ENCODE measurements at regions not wholly inside any gene's neighbourhood (a gene's known extent, or its start where the extent isn't known, plus 50 kb on each side); places are given as distances from the start of the nearest gene placed in this dataset.
"Not testable (repeated sequence)": the region's sequence is repeated elsewhere in the genome, so short reads cannot be mapped to it uniquely, and the experiment has no call there.

DNA sequence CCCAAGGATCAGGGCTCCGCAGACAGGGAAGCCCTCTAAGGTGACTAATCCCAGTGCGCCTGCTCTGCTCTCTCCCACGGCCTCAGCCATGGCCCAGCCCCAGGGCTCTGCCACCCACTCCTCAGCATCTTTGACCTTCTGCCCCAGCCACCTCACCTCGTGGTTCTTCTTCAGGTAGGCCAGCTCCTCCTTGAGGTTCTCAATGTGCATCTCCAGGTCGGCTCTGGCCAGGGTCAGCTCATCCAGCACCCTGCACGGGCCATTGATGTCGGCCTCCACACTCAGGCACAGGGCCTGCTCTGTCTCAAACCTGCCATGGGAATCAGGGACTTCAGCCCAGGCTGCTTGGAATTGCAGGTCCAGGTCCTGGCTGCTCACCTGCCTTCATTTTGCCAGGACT is 128.4 kb downstream of the TNFRSF13B start:
- DNase-seq (ENCODE audit: low spot score), result not testable (repeated sequence)

- DNase-seq (ENCODE audit: low spot score), result not testable (repeated sequence)
Observed at GRCh38 chr17:16842346-16842745, 129.6 kb downstream of the TNFRSF13B start.

DNA sequence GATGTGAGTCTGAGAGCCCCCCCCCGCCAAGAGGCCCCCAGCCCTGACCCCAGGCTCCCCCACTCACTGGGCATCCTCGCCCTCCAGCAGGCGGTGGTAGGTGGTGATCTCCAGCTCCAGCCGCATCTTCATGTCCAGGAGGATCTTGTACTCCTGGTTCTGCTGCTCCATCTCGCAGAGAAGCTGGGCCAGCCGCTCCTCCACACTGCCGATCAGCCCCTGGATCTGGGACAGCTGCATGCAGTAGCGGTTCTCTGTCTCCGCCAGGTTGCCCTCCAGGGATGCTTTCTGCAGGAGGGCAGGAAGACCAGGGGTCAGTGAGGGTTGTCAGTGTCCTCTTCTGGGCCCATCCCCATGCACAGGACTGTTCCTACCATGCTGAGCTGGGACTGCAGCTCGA is 130.0 kb downstream of the TNFRSF13B start:
- DNase-seq (ENCODE audit: low spot score), result not testable (repeated sequence)

GRCh38 chr17:16840219-16840618 is 131.7 kb downstream of the TNFRSF13B start:
- not testable (repeated sequence) for DNase-seq (ENCODE audit: low spot score)

- not testable (repeated sequence) for DNase-seq (ENCODE audit: low spot score)
Observed at GRCh38 chr17:16839242-16840175, 132.4 kb downstream of the TNFRSF13B start.

DNA sequence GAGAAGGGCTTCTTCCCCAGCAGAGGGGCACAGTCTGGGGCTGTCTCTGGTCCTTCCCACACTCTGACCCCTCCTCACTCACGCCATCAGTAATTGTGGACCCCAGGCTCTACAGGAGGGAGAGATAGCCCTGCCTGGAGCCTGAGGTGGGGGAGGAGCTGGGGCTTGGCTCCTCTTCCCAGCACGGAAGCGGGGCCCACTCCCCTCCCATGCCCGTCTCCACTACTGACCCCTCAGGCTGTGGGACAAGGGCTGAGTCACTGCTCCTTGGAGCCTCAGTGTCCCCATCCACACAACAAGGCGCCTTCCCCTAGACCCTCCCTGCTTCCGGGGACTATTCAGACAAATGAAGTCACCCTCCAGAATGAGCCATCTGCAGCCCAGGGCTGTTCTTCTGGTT is 133.1 kb downstream of the TNFRSF13B start:
- not testable (repeated sequence) for DNase-seq (ENCODE audit: low spot score)

DNA sequence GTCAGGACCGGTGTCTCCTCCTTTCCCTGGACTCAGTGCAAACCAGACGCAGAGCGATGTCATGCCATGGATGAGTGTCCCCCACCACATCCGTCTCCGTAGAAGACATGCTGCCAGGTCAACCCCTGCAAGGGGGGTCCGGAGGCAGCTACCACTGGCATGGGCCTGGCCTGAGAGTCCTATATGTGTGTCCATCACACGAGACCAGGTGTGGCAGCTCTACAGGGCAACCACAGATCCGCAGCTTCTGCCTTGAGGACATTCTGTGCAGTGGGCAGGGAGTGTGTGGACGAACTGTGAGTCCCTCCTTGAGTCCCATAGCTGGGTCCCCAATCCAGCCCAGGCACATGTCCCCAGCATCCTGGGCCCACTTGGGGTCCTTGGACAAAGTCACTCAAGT is 133.6 kb downstream of the TNFRSF13B start:
- not testable (repeated sequence) for DNase-seq (ENCODE audit: low spot score)

DNA sequence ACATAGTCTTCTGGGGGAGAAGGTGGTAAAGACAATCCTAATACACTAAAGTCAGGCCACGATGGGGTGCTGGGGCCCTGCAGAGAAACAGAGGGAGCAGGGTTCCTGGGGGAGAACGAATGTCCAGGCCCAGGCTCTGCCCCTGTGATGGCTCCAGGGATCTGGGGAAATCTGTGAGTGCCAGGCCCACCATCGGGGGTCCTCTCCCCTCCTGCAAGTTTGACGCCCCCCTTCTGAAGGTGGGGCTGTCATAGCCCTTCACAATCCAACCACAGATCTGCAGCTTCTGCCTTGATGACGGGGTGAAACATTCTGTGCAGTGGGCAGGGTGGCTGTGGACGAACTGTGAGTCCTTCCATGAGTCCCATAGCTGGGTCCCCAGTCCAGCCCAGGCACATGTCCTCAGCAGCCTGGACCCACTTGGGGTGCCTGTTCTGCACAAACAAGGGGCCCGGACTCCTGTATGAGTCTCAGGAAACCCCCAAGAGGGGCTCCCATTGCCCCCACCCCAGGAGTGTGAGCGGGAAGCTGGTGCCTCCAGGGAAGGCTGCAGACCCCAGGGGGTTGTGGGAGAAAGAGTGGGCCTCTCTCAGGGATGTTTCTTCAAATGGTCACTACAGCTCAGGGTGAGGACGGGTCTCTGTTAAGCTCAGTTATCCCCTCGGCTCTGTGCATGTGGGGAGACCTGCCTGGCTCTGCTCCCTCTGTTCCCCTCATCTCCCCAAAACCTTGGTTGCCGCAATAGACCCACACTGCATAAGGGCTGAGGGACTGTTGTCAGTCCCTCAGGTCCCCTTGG is 134.3 kb downstream of the TNFRSF13B start:
- DNase-seq (ENCODE audit: low spot score), result not testable (repeated sequence)

GRCh38 chr17:16836315-16836915 is 135.5 kb downstream of the TNFRSF13B start:
- not testable (repeated sequence) for DNase-seq (ENCODE audit: low spot score)

DNA sequence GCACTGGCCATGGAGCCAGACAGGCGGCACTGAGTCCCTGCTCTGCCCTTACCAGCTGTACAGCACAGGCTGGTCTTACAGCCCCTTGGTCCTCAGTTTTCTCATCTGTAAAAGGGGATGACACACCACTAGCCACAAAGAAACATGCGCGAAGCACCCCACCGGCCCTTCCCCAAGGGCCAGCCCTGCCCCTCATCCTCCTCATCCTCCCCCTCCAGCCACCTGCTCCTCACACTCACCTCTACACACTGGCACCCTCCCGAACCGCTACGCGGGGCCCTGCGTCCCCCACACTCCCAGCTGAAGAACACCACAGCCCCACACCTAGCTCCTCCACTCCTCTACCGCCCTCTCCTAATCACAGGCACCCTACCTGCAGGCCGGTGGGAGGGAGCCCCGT is 138.4 kb downstream of the TNFRSF13B start:
- DNase-seq (ENCODE audit: low spot score), result not testable (repeated sequence)

DNA sequence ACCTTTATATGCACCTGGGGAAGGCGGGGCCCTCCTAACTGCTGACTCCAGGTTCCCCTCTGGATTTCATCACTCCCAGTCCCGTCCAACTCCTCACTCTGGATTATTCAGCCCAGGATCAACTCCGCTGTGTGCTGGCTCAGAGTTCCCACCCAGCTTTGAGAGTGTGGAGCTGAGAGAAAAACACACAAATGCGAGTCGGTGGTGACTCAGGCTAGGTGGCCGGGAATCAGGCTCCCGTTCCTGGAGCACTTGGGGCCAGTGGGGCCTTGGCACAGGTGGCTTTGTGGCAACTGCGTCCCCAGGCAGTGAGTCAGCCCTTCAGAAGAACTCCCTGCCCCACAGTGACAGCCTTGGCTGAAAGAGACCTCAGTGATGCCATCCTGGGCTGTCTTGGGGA is 139.1 kb downstream of the TNFRSF13B start:
- not testable (repeated sequence) for DNase-seq (ENCODE audit: low spot score)

DNA sequence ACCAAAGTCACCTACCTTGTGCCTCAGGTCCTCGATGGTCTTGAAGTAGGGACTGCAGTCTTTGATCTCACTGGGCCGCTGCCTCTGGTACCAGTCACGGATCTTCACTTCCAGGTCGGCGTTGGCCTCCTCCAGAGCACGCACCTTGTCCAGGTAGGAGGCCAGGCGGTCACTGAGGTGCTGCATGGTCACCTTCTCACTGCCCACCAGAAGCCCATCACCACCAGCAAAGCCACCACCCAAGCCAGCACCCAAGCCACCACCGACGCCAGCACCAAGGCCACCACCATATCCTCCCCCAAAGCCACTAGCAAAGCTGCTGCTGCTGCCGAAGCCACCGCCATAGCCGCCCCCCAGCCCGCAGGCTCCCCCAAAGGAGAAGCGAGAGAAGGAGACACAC is 139.7 kb downstream of the TNFRSF13B start:
- DNase-seq (ENCODE audit: low spot score), result not testable (repeated sequence)

DNA sequence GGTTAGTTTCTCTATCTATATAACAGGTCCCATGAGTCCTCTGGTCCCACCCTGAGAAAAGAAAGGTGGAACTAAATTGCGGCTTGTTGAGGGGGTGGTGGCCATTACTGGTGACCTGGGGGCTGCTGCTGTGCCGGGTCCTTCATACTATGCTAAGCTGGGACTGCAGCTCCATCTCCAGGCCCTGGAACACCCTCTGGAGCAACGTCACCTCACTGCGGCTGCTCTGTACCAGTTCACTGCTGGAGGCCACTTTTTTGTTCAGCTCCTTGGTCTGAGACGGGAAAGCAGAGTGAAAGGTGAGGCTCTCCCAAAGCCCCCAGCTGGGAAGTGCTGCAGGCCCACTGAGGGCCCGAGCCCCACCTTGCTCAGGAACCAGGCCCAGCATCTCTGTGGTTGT is 140.7 kb downstream of the CCDC144A start:
- DNase-seq (ENCODE audit: low spot score), result not testable (repeated sequence)

DNA sequence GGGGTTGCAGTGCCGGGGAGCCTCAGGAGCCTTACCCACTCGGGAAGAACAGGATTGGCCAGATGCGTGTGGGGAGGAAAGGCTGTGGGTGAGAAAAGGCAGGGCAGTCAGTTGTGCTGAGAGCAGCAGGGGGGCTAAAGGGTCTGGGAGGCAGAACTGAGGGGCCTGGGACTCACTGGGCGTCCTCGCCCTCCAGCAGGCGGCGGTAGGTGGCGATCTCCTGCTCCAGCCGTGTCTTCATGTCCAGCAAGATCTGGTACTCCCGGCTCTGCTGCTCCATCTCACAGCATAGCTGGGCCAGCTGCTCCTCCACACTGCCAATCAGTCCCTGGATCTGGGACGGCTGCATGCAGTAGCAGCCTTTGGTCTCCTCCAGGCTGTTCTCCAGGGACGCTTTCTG is 140.2 kb downstream of the CCDC144A start:
- DNase-seq (ENCODE audit: low spot score), result not testable (repeated sequence)
